ENCODE measurements at regions not wholly inside any gene's neighbourhood (a gene's known extent, or its start where the extent isn't known, plus 50 kb on each side); places are given as distances from the start of the nearest gene placed in this dataset.

GRCh38 chr18:29157057-29157780 is 980.3 kb upstream of the CDH2 start:
- Histone ChIP-seq H3K27me3 (replicated peaks; ENCODE audit: insufficient read depth, low read depth, low read length, poor library complexity) (no peaks in the 10 kb centered on the region), H3K4me3 (ENCODE audit: low read depth, low read length, poor library complexity, severe bottlenecking) (no peak overlapping the region), H3K27ac (ENCODE audit: low read depth, low read length, poor library complexity, severe bottlenecking) (no peak overlapping the region), H3K9me3 (ENCODE audit: low read depth, low read length, poor library complexity, severe bottlenecking) (no peaks in the 10 kb centered on the region), H3K36me3 (ENCODE audit: insufficient read depth, low read length, poor library complexity, severe bottlenecking) (no peaks in the 10 kb centered on the region), H3K4me1 (ENCODE audit: insufficient read depth, low read length, poor library complexity, severe bottlenecking) (no peaks in the 10 kb centered on the region)
- no peak for DNase-seq (ENCODE audit: low spot score)
- ChIA-PET POLR2A (ENCODE audit: low non-redundant PET) (no interaction called here), CTCF (no interaction called here)
- TF ChIP-seq EZH2 (IDR thresholded peaks at IDR 0.05; ENCODE audit: borderline replicate concordance, low read depth, low read length, poor library complexity, severe bottlenecking) = no peak
- TF ChIP-seq, protein P1, sequence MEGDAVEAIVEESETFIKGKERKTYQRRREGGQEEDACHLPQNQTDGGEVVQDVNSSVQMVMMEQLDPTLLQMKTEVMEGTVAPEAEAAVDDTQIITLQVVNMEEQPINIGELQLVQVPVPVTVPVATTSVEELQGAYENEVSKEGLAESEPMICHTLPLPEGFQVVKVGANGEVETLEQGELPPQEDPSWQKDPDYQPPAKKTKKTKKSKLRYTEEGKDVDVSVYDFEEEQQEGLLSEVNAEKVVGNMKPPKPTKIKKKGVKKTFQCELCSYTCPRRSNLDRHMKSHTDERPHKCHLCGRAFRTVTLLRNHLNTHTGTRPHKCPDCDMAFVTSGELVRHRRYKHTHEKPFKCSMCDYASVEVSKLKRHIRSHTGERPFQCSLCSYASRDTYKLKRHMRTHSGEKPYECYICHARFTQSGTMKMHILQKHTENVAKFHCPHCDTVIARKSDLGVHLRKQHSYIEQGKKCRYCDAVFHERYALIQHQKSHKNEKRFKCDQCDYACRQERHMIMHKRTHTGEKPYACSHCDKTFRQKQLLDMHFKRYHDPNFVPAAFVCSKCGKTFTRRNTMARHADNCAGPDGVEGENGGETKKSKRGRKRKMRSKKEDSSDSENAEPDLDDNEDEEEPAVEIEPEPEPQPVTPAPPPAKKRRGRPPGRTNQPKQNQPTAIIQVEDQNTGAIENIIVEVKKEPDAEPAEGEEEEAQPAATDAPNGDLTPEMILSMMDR (conservative IDR thresholded peaks at IDR 0.05; ENCODE audit: low read depth, low read length) = no peak
- BruUV-seq (replicated peaks) = no TSS peak
- intact Hi-C loops (cut with micrococcal nuclease; ENCODE audit: unreplicated experiment) = no loop called here

- POLR2A ChIA-PET (ENCODE audit: low non-redundant PET) = no interaction called here
- Histone ChIP-seq H3K36me3 (ENCODE audit: insufficient read depth, low read length, poor library complexity, severe bottlenecking) (no peaks in the 10 kb centered on the region), H3K9me3 (ENCODE audit: low read depth, low read length, poor library complexity, severe bottlenecking) (no peaks in the 10 kb centered on the region), H3K4me3 (ENCODE audit: low read depth, low read length, poor library complexity, severe bottlenecking) (no peak overlapping the region), H3K4me1 (ENCODE audit: insufficient read depth, low read length, poor library complexity, severe bottlenecking) (no peaks in the 10 kb centered on the region), H3K27ac (ENCODE audit: low read depth, low read length, poor library complexity, severe bottlenecking) (no peak overlapping the region), H3K27me3 (replicated peaks; ENCODE audit: insufficient read depth, low read depth, low read length, poor library complexity) (no peaks in the 10 kb centered on the region)
- CTCF ChIA-PET = no interaction called here
- no peak for DNase-seq (ENCODE audit: low spot score)
- no TSS peak for BruUV-seq (replicated peaks)
- intact Hi-C loops (cut with micrococcal nuclease; ENCODE audit: unreplicated experiment) = no loop called here
- TF ChIP-seq, protein P1 (conservative IDR thresholded peaks at IDR 0.05; ENCODE audit: low read depth, low read length) = no peak
- TF ChIP-seq EZH2 (IDR thresholded peaks at IDR 0.05; ENCODE audit: borderline replicate concordance, low read depth, low read length, poor library complexity, severe bottlenecking) = no peak
Measured at GRCh38 chr18:29156531-29156930, 979.6 kb upstream of the CDH2 start.

DNA sequence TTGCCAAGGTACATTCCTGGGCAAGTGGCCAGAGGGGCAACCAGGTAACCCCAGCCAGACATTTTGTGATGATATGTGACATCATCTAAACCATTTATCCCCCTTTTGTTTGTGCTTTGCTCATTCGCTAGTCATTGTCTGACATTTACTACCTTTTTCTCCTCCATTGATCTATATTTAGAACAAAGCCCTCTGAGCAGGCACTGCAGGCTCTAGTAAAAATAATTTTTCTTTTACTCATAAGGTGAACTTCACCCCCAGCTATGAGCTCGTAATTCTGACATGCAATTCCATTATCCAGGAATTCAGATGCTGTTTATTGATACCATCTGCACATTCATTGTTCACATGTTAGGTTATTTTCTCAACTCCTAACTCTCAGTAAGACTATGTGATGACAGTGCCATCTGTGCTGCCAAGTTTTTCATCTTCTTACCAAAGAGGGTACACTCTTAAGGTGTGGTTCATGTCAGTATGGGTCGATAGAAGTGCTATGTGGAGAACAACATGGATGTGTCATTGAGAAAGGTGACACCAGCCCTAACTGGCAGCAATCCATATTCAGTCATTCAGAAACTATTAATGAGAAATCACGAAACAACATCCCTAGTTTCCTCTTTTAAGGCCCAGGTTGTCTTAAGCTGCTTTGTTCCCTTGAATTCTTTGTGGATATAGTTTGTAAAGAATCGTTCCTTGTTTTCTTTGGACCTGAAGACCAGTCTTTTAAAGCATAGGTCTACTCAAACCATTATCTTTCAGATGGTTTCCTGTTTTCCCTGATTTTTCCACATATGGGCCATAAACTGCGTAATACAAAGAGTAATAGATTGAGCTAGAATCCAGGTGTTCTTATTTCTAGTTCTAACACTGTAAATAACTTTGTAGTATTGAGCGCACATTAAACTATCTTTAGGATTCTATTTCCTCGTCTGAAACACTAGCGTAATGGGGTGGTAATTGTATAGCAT is 978.1 kb upstream of the CDH2 start:
- no peaks in the 10 kb centered on the region for H3K4me1 ChIP-seq (ENCODE audit: insufficient read depth, low read length, poor library complexity, severe bottlenecking)

More for the DNA sequence above, 978.1 kb upstream of the CDH2 start:
- no peak for DNase-seq (ENCODE audit: low spot score)
- CTCF ChIA-PET = no interaction called here
- H3K4me3 ChIP-seq (ENCODE audit: low read depth, low read length, poor library complexity, severe bottlenecking) = no peak overlapping the region
- no peaks in the 10 kb centered on the region for H3K27me3 ChIP-seq (replicated peaks; ENCODE audit: insufficient read depth, low read depth, low read length, poor library complexity)
- POLR2A ChIA-PET (ENCODE audit: low non-redundant PET) = no interaction called here
- no peaks in the 10 kb centered on the region for H3K9me3 ChIP-seq (ENCODE audit: low read depth, low read length, poor library complexity, severe bottlenecking)
- intact Hi-C loops (cut with micrococcal nuclease; ENCODE audit: unreplicated experiment) = no loop called here
- H3K27ac ChIP-seq (ENCODE audit: low read depth, low read length, poor library complexity, severe bottlenecking) = no peak overlapping the region
- BruUV-seq (replicated peaks) = no TSS peak
- TF ChIP-seq EZH2 (IDR thresholded peaks at IDR 0.05; ENCODE audit: borderline replicate concordance, low read depth, low read length, poor library complexity, severe bottlenecking) = no peak
- TF ChIP-seq, protein P1 (conservative IDR thresholded peaks at IDR 0.05; ENCODE audit: low read depth, low read length) = no peak
- H3K36me3 ChIP-seq (ENCODE audit: insufficient read depth, low read length, poor library complexity, severe bottlenecking) = no peaks in the 10 kb centered on the region

Data from A673 (cell line).